ENCODE measurements at regions not wholly inside any gene's neighbourhood (a gene's known extent, or its start where the extent isn't known, plus 50 kb on each side); places are given as distances from the start of the nearest gene placed in this dataset.

- TF ChIP-seq SIN3A (conservative IDR thresholded peaks at IDR 0.05 in 1 of 2, IDR thresholded peaks at IDR 0.05 in 1 of 2; ENCODE audit: low read depth in 1 of 2, low read length in 2 of 2) (no peak), POLR2A (IDR thresholded peaks at IDR 0.05; ENCODE audit: control extremely low read depth in 1 of 2, low read depth in 2 of 2, low read length in 2 of 2) (no peak), HDAC2 (IDR thresholded peaks at IDR 0.05; ENCODE audit: borderline replicate concordance in 1 of 2, low read depth in 2 of 2, low read length in 2 of 2) (no peak), CBX5 (IDR thresholded peaks at IDR 0.05; ENCODE audit: low read depth, low read length) (no peak), POLR2AphosphoS5 (IDR thresholded peaks at IDR 0.05; ENCODE audit: low read depth, low read length) (no peak), CTCF (IDR thresholded peaks at IDR 0.05; ENCODE audit: control extremely low read depth in 1 of 3, insufficient read depth in 1 of 3, low read depth in 1 of 3, low read length in 3 of 3) (no peak), EZH2 (IDR thresholded peaks at IDR 0.05; ENCODE audit: low read depth, low read length, severe bottlenecking) (no peak), EP300 (IDR thresholded peaks at IDR 0.05; ENCODE audit: borderline replicate concordance in 1 of 2, low read depth in 2 of 2, low read length in 2 of 2) (no peak), CHD2 (IDR thresholded peaks at IDR 0.05; ENCODE audit: low read length) (no peak), RBBP5 (IDR thresholded peaks at IDR 0.05; ENCODE audit: borderline replicate concordance, low read depth, low read length) (no peak)
- TF ChIP-seq, protein P1, sequence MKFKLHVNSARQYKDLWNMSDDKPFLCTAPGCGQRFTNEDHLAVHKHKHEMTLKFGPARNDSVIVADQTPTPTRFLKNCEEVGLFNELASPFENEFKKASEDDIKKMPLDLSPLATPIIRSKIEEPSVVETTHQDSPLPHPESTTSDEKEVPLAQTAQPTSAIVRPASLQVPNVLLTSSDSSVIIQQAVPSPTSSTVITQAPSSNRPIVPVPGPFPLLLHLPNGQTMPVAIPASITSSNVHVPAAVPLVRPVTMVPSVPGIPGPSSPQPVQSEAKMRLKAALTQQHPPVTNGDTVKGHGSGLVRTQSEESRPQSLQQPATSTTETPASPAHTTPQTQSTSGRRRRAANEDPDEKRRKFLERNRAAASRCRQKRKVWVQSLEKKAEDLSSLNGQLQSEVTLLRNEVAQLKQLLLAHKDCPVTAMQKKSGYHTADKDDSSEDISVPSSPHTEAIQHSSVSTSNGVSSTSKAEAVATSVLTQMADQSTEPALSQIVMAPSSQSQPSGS (IDR thresholded peaks at IDR 0.05; ENCODE audit: low read length) = no peak
These were observed 204.2 kb upstream of the IL15 start for GRCh38 chr4:141432000-141432712.

Data from H1 (cell line).